ENCODE measurements at regions not wholly inside any gene's neighbourhood (a gene's known extent, or its start where the extent isn't known, plus 50 kb on each side); places are given as distances from the start of the nearest gene placed in this dataset.
"Not testable (repeated sequence)": the region's sequence is repeated elsewhere in the genome, so short reads cannot be mapped to it uniquely, and the experiment has no call there.

DNA sequence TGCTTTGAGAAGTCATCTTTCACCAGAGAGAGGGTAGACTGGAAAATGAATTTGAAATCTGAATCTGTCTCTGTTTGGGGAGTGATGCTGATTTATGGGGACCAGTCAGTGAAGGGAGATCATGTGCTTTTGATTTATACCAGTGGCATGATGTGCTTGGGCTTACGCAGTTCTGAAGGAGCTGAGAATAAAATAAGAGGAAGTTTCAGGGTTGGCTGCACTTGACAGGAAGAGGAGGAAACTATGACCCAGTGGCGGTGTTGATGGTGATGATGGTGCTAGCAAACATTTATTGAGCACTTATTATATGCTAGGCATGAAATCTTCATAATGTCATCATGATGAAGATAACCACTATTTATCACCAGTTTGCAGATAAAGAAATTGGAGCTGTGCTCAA is 136.4 kb upstream of the GLRA1 start:
- CTCF ChIA-PET: no interaction called here
- no peak overlapping the region for H3K27ac Mint-ChIP-seq
- no peaks in the 10 kb centered on the region for H3K4me1 Mint-ChIP-seq (ENCODE audit: low read depth)
- DNase-seq (no peak), ATAC-seq (no peak)
- POLR2A ChIA-PET: no interaction called here
- no peak overlapping the region for H3K4me3 Mint-ChIP-seq
- no peaks in the 10 kb centered on the region for H3K27me3 Mint-ChIP-seq (ENCODE audit: low read depth)
- no peaks in the 10 kb centered on the region for H3K36me3 Mint-ChIP-seq (ENCODE audit: low read depth)
- H3K9me3 Mint-ChIP-seq (ENCODE audit: insufficient read depth): no peaks in the 10 kb centered on the region

- Mint-ChIP-seq H3K9me3 (ENCODE audit: insufficient read depth) (no peaks in the 10 kb centered on the region), H3K4me1 (ENCODE audit: low read depth) (no peaks in the 10 kb centered on the region), H3K4me3 (no peak overlapping the region), H3K27ac (no peak overlapping the region), H3K27me3 (ENCODE audit: low read depth) (no peaks in the 10 kb centered on the region), H3K36me3 (ENCODE audit: low read depth) (no peaks in the 10 kb centered on the region)
- CTCF ChIA-PET: no interaction called here
- no peak for DNase-seq
- no peak for ATAC-seq
- POLR2A ChIA-PET: no interaction called here
Measured at GRCh38 chr5:152058267-152058666, 133.6 kb upstream of the GLRA1 start.

DNA sequence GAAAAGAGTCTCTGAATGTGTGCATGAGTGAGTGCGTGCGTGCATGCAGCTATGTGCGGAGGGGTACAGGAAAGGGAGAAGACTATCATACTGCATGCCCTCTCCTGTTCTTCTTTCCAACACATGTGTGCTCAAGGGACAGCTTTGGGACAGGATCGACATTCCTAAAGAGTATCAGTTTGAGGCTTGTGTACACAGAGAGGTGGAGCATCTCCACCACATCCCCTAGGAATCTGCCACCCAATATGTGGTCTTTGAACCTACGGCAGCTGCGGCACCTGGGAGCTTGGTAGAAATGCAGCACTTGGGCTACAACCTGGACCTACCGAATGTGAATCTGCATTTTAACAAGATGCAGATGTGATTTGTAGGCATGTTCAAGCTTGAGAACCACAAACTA is 132.3 kb upstream of the GLRA1 start:
- Mint-ChIP-seq H3K27me3 (ENCODE audit: low read depth) (no peaks in the 10 kb centered on the region), H3K4me1 (ENCODE audit: low read depth) (no peaks in the 10 kb centered on the region), H3K36me3 (ENCODE audit: low read depth) (no peaks in the 10 kb centered on the region), H3K4me3 (no peak overlapping the region), H3K9me3 (ENCODE audit: insufficient read depth) (no peaks in the 10 kb centered on the region), H3K27ac (no peak overlapping the region)
- ATAC-seq: no peak
- ChIA-PET POLR2A (no interaction called here), CTCF (no interaction called here)
- DNase-seq: no peak

- ChIA-PET CTCF (no interaction called here), POLR2A (no interaction called here)
- no peak for DNase-seq
- H3K4me1 Mint-ChIP-seq (ENCODE audit: low read depth): no peaks in the 10 kb centered on the region
- H3K4me3 Mint-ChIP-seq: no peak overlapping the region
- H3K9me3 Mint-ChIP-seq (ENCODE audit: insufficient read depth): no peaks in the 10 kb centered on the region
- no peak overlapping the region for H3K27ac Mint-ChIP-seq
- no peaks in the 10 kb centered on the region for H3K36me3 Mint-ChIP-seq (ENCODE audit: low read depth)
- H3K27me3 Mint-ChIP-seq (ENCODE audit: low read depth): no peaks in the 10 kb centered on the region
- ATAC-seq: no peak
Measured at GRCh38 chr5:152052470-152052869, 127.8 kb upstream of the GLRA1 start.

DNA sequence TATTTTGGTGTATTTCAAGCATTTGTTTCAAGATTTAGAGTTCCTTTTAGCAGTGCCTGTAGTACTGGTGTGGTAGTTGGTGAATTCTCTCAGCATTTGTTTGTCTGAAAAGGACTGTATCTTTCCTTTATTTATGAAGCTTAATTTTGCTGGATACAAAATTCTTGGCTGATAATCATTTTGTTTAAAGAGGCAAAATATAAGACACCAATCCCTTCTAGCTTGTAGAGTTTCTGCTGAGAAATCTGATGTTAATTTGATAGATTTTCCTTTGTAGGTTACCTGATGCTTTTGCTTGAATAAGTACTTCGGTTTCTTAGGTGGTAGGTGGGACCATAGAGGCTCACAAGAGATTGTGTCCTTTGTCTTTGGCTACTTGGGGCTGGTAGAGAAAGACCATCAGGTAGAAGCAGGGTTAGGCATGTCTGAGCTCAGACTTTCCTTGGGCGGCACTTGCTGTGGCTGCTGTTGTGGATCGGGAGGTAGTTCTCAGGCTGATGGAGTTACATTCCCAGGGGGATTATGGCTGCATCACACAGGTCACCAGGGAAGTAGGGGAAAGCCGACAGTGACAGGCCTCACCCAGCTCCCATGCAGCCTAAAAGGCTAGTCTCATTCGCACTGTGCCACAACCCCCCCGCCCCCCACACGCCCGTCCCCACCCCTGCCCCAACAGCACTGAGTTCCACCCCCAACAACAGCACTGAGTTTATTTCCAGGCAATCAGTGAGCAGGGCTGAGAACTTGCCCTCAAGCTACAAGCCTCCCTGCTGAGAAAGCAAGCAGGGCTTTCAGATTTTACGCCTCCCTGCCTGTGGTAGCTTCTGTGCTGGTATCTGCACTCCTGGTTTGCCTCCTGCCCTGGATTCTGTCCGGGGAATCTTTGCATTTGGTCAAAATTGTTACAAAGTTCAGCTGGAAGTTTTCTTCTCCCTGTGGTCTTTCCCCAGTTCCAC is 127.1 kb upstream of the GLRA1 start:
- CTCF ChIA-PET: no interaction called here
- ATAC-seq: no peak

GRCh38 chr5:152046361-152046760 is 121.7 kb upstream of the GLRA1 start:
- H3K4me1 Mint-ChIP-seq (ENCODE audit: low read depth): no peaks in the 10 kb centered on the region
- ATAC-seq (no peak), DNase-seq (no peak)
- H3K27ac Mint-ChIP-seq: no peak overlapping the region
- no peaks in the 10 kb centered on the region for H3K36me3 Mint-ChIP-seq (ENCODE audit: low read depth)
- H3K9me3 Mint-ChIP-seq (ENCODE audit: insufficient read depth): no peaks in the 10 kb centered on the region
- no peaks in the 10 kb centered on the region for H3K27me3 Mint-ChIP-seq (ENCODE audit: low read depth)
- POLR2A ChIA-PET: no interaction called here
- no peak overlapping the region for H3K4me3 Mint-ChIP-seq
- CTCF ChIA-PET: no interaction called here

More for the DNA sequence above, 127.1 kb upstream of the GLRA1 start:
- H3K4me3 Mint-ChIP-seq: no peak overlapping the region
- H3K36me3 Mint-ChIP-seq (ENCODE audit: low read depth): no peaks in the 10 kb centered on the region
- POLR2A ChIA-PET: no interaction called here
- H3K9me3 Mint-ChIP-seq (ENCODE audit: insufficient read depth): no peaks in the 10 kb centered on the region
- H3K27ac Mint-ChIP-seq: no peak overlapping the region
- no peak for DNase-seq
- H3K27me3 Mint-ChIP-seq (ENCODE audit: low read depth): no peaks in the 10 kb centered on the region
- no peaks in the 10 kb centered on the region for H3K4me1 Mint-ChIP-seq (ENCODE audit: low read depth)

- POLR2A ChIA-PET; DNase-seq; H3K27me3 Mint-ChIP-seq (ENCODE audit: low read depth); H3K4me1 Mint-ChIP-seq (ENCODE audit: low read depth); H3K4me3 Mint-ChIP-seq; CTCF ChIA-PET; H3K36me3 Mint-ChIP-seq (ENCODE audit: low read depth); H3K27ac Mint-ChIP-seq; H3K9me3 Mint-ChIP-seq (ENCODE audit: insufficient read depth); ATAC-seq: not testable (repeated sequence)
Measured at GRCh38 chr5:152038856-152039255, 114.2 kb upstream of the GLRA1 start.

- H3K4me3 Mint-ChIP-seq; POLR2A ChIA-PET; CTCF ChIA-PET; H3K27me3 Mint-ChIP-seq (ENCODE audit: low read depth): not testable (repeated sequence)
- Mint-ChIP-seq H3K4me1 (ENCODE audit: low read depth) (peaks cover 21% of the 10 kb centered on the region), H3K36me3 (ENCODE audit: low read depth) (peaks cover 14% of the 10 kb centered on the region), H3K27ac (peak overlapping the region; percentile 77), H3K9me3 (ENCODE audit: insufficient read depth) (peaks cover 16% of the 10 kb centered on the region)
- peak; percentile 77 for DNase-seq
- peak; percentile 44 for ATAC-seq
Measured at GRCh38 chr5:152026328-152027024, 101.8 kb upstream of the GLRA1 start.

DNA sequence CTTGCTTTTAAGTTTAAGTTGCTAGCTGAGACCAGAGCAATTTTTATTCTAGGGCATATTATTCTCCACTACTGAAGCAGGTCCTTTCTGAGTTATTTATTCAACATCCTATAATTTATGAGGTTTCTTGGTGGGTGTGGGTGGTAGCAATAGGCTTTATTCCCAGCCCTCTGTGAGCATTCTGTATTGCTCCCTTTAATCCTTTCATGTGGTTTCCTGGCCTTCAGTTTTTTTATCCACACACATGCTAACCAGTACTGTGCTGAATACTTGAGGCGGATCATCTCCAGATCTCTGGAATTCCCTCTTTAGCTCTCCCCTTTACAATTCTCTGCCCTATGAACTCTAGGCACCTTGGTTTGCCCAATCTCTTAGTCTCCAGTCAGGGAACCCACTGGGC is 91.8 kb upstream of the GLRA1 start:
- no peak for DNase-seq
- Mint-ChIP-seq H3K36me3 (ENCODE audit: low read depth) (no peaks in the 10 kb centered on the region), H3K27ac (no peak overlapping the region), H3K4me3 (no peak overlapping the region), H3K27me3 (ENCODE audit: low read depth) (no peaks in the 10 kb centered on the region), H3K4me1 (ENCODE audit: low read depth) (no peaks in the 10 kb centered on the region), H3K9me3 (ENCODE audit: insufficient read depth) (no peaks in the 10 kb centered on the region)
- no peak for ATAC-seq
- CTCF ChIA-PET: no interaction called here
- POLR2A ChIA-PET: no interaction called here

DNA sequence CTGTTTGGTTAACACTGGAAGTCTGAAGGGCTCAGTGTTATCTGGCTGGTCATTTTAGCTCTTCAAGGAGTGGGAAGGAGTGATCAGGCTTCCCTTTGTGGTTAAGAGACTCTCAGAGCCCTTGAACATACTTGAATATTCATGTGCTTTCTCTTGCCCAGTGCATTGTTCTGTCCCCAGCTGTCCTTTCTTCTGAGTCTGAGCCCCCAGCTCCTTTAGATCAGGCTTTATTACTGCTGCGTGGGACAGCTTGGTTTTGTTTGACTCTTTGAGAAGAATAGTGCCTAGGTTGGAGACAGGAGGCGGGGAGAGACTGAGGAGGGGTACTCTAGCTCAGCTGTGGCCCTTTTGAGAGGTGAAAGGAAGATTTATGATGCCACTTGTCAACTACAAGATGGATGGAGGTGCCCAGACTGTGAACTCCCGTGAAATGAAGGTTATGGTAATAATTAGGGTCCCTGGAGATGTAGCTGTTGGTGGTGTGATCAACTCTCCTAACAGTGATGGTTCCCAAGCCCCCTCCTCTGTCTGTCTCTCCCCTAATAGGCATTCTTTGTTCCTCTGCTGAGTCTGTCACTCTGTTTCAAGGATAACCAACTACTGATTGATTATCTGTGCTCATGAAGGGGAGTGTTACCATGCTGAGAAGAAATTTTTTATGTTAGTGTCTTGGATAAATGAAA is 83.1 kb upstream of the GLRA1 start:
- H3K4me1 Mint-ChIP-seq (ENCODE audit: low read depth): no peaks in the 10 kb centered on the region
- no peak for DNase-seq
- no peak overlapping the region for H3K4me3 Mint-ChIP-seq
- no peaks in the 10 kb centered on the region for H3K27me3 Mint-ChIP-seq (ENCODE audit: low read depth)
- ATAC-seq: no peak
- POLR2A ChIA-PET: no interaction called here
- no peak overlapping the region for H3K27ac Mint-ChIP-seq
- no peaks in the 10 kb centered on the region for H3K9me3 Mint-ChIP-seq (ENCODE audit: insufficient read depth)
- CTCF ChIA-PET: no interaction called here
- H3K36me3 Mint-ChIP-seq (ENCODE audit: low read depth): no peaks in the 10 kb centered on the region

- H3K27me3 Mint-ChIP-seq (ENCODE audit: low read depth): no peaks in the 10 kb centered on the region
Measured at GRCh38 chr5:152004095-152004494, 79.4 kb upstream of the GLRA1 start.

More at GRCh38 chr5:152004095-152004494, 79.4 kb upstream of the GLRA1 start:
- Mint-ChIP-seq H3K9me3 (ENCODE audit: insufficient read depth) (no peaks in the 10 kb centered on the region), H3K36me3 (ENCODE audit: low read depth) (no peaks in the 10 kb centered on the region), H3K27ac (no peak overlapping the region), H3K4me3 (no peak overlapping the region), H3K4me1 (ENCODE audit: low read depth) (no peaks in the 10 kb centered on the region)
- DNase-seq (no peak), ATAC-seq (no peak)
- ChIA-PET CTCF (no interaction called here), POLR2A (no interaction called here)

All from activated CD8-positive, alpha-beta T cell treated with anti-CD3 and anti-CD28 coated beads, Interleukin-2, amount 10 ng/mL, durations not matched to agents 7 days and 5 days (primary cell).